OCI-LY7 (cell line): ENCODE measurements at regions not wholly inside any gene's neighbourhood (a gene's known extent, or its start where the extent isn't known, plus 50 kb on each side); places are given as distances from the start of the nearest gene placed in this dataset.

Experiments used
- BruUV-seq: library from RNA; stranded (reverse); fragments of 400-500 nt; replicated peaks from 2 replicates; lab custom pipeline; 2021; lab: Mats Ljungman, UMichigan
- CTCF ChIA-PET: fragments of 300-600 bp; sonication (Branson Sonifier 250); formaldehyde crosslinking; loops from one replicate; lab custom pipeline; 2022; ENCODE audit warnings: antibody characterized with exemption; ENCODE audit not compliant: unreplicated experiment; lab: Charles Lee
- POLR2A ChIA-PET: fragments of 300-600 bp; sonication (Branson Sonifier 250); formaldehyde crosslinking; loops from one replicate; lab custom pipeline; 2022; ENCODE audit warnings: antibody characterized with exemption; lab: Charles Lee
- DNase-seq: peaks from one replicate; pipeline ENCODE4 v3.0.0-alpha.2; 2015; ENCODE audit warnings: low spot score
- H2AFZ ChIP-seq: fragments of 200-600 bp; sonication (generic), shearing (Covaris generic); 2 replicates; pipeline ENCODE4 v1.6.1; 2014; ENCODE audit warnings: mild to moderate bottlenecking, antibody characterized with exemption, low read length, moderate library complexity
- H3K27ac ChIP-seq: fragments of 200-600 bp; sonication (generic); 2 replicates; pipeline ENCODE4 v1.5.1; 2014; ENCODE audit warnings: mixed run types, low read depth, mild to moderate bottlenecking, moderate library complexity, low read length, inconsistent platforms; ENCODE audit not compliant: poor library complexity, severe bottlenecking
- H3K36me3 ChIP-seq: fragments of 200-600 bp; sonication (generic); 2 replicates; pipeline ENCODE4 v1.6.1; 2014; ENCODE audit warnings: mild to moderate bottlenecking, antibody characterized with exemption, low read length, moderate library complexity, mixed read lengths; ENCODE audit not compliant: insufficient read depth
- H3K4me1 ChIP-seq: fragments of 200-600 bp; sonication (generic); 2 replicates; pipeline ENCODE4 v1.5.1; 2014; ENCODE audit warnings: mild to moderate bottlenecking, low read length; ENCODE audit not compliant: insufficient read depth, poor library complexity, severe bottlenecking
- H3K4me2 ChIP-seq: fragments of 200-600 bp; sonication (generic); 2 replicates; pipeline ENCODE4 v1.6.1; 2014; ENCODE audit warnings: mild to moderate bottlenecking, low read length
- H3K4me3 ChIP-seq: fragments of 200-600 bp; sonication (generic); 2 replicates; pipeline ENCODE4 v1.5.1; 2014; ENCODE audit warnings: mild to moderate bottlenecking, low read depth, low read length; ENCODE audit not compliant: poor library complexity, severe bottlenecking
- H3K79me2 ChIP-seq: fragments of 200-600 bp; sonication (generic); 2 replicates; pipeline ENCODE4 v1.6.1; 2016; ENCODE audit warnings: low read depth, mild to moderate bottlenecking, low read length, moderate library complexity, mixed read lengths; ENCODE audit not compliant: insufficient read depth
- H3K9me2 ChIP-seq: fragments of 200-600 bp; sonication (generic); 2 replicates; pipeline ENCODE4 v1.6.1; 2016; ENCODE audit warnings: mild to moderate bottlenecking, low read length, mixed read lengths; ENCODE audit not compliant: insufficient read depth
- H3K9me3 ChIP-seq: fragments of 200-600 bp; sonication (generic); 2 replicates; pipeline ENCODE4 v1.6.1; 2014; ENCODE audit warnings: mild to moderate bottlenecking, mixed run types, low read length, mixed read lengths
- H4K20me1 ChIP-seq: fragments of 200-600 bp; sonication (generic); 2 replicates; pipeline ENCODE4 v1.6.1; 2014; ENCODE audit warnings: mild to moderate bottlenecking, antibody characterized with exemption, low read length, moderate library complexity, mixed read lengths; ENCODE audit not compliant: insufficient read depth
- EZH2phosphoT487 ChIP-seq: fragments of 200-600 bp; sonication (generic); IDR thresholded peaks from 2 replicates; pipeline ENCODE4 v1.6.1; 2018; ENCODE audit warnings: low read depth, borderline replicate concordance, mild to moderate bottlenecking, mixed run types, antibody characterized with exemption, low read length, moderate library complexity, mixed read lengths
- intact Hi-C: fragments of 100-400 bp; cut with micrococcal nuclease; formaldehyde crosslinking; loops from one replicate; pipeline ENCODE4 v1.10.0; 2022; ENCODE audit not compliant: unreplicated experiment
- TF ChIP-seq, protein P1 (sequence below): fragments of 200-600 bp; sonication (generic); conservative IDR thresholded peaks from 2 replicates; pipeline ENCODE4 v1.5.1; 2014; ENCODE audit warnings: mild to moderate bottlenecking, antibody characterized with exemption, low read length, moderate library complexity, mixed read lengths

- TF ChIP-seq, protein P1, sequence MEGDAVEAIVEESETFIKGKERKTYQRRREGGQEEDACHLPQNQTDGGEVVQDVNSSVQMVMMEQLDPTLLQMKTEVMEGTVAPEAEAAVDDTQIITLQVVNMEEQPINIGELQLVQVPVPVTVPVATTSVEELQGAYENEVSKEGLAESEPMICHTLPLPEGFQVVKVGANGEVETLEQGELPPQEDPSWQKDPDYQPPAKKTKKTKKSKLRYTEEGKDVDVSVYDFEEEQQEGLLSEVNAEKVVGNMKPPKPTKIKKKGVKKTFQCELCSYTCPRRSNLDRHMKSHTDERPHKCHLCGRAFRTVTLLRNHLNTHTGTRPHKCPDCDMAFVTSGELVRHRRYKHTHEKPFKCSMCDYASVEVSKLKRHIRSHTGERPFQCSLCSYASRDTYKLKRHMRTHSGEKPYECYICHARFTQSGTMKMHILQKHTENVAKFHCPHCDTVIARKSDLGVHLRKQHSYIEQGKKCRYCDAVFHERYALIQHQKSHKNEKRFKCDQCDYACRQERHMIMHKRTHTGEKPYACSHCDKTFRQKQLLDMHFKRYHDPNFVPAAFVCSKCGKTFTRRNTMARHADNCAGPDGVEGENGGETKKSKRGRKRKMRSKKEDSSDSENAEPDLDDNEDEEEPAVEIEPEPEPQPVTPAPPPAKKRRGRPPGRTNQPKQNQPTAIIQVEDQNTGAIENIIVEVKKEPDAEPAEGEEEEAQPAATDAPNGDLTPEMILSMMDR, result no peak
- Histone ChIP-seq H4K20me1 (no peaks in the 10 kb centered on the region), H3K4me3 (no peak overlapping the region), H3K27ac (no peak overlapping the region), H3K9me2 (no peaks in the 10 kb centered on the region), H2AFZ (no peak overlapping the region), H3K36me3 (no peaks in the 10 kb centered on the region), H3K79me2 (no peaks in the 10 kb centered on the region), H3K4me1 (no peaks in the 10 kb centered on the region), H3K4me2 (no peak overlapping the region), H3K9me3 (no peaks in the 10 kb centered on the region)
- POLR2A ChIA-PET, result no interaction called here
- intact Hi-C loops, result no loop called here
- no TSS peak for BruUV-seq
- CTCF ChIA-PET, result no interaction called here
- no peak for DNase-seq
These were observed 552.4 kb downstream of the TUSC7 start for GRCh38 chr3:117261983-117262421.

DNA sequence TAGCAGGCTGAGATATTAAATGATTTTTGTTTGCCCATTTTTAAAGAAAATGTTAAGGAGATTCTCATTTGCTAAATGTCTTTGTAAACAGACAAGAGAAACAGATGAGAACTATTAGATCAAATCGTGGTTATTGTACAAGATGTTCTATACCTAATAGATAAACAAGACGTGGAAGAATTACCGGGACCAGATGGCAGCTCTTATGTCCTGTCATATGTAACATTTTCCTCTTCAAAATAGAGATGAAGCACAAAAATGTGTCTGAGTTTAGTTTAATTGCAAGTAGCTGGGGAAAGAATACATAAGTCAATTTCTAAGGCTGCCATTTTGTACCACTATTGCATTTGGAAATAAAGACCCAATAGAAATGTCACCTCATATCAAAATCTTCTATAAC is 553.7 kb downstream of the TUSC7 start:
- no TSS peak for BruUV-seq
- Histone ChIP-seq H2AFZ (no peak overlapping the region), H3K9me2 (no peaks in the 10 kb centered on the region), H3K27ac (no peak overlapping the region), H3K4me1 (no peaks in the 10 kb centered on the region), H3K79me2 (no peaks in the 10 kb centered on the region), H3K4me2 (no peak overlapping the region), H4K20me1 (no peaks in the 10 kb centered on the region), H3K4me3 (no peak overlapping the region), H3K36me3 (no peaks in the 10 kb centered on the region), H3K9me3 (no peaks in the 10 kb centered on the region)
- intact Hi-C loops, result no loop called here
- no peak for DNase-seq
- ChIA-PET CTCF (no interaction called here), POLR2A (no interaction called here)
- TF ChIP-seq, protein P1, result no peak
- no peak for TF ChIP-seq EZH2phosphoT487

- ChIA-PET POLR2A (no interaction called here), CTCF (no interaction called here)
- no peak overlapping the region for H3K4me2 ChIP-seq
- no peaks in the 10 kb centered on the region for H3K79me2 ChIP-seq
- H3K27ac ChIP-seq, result no peak overlapping the region
- DNase-seq, result no peak
- BruUV-seq, result no TSS peak
- H3K9me2 ChIP-seq, result no peaks in the 10 kb centered on the region
- no peak overlapping the region for H3K4me3 ChIP-seq
- no peaks in the 10 kb centered on the region for H3K9me3 ChIP-seq
- H3K36me3 ChIP-seq, result no peaks in the 10 kb centered on the region
- intact Hi-C loops, result no loop called here
- no peak for TF ChIP-seq EZH2phosphoT487
- TF ChIP-seq, protein P1, result no peak
- no peaks in the 10 kb centered on the region for H4K20me1 ChIP-seq
- H3K4me1 ChIP-seq, result no peaks in the 10 kb centered on the region
- H2AFZ ChIP-seq, result no peak overlapping the region
These were observed 554.2 kb downstream of the TUSC7 start for GRCh38 chr3:117263745-117264144.
